ENCODE measurements at regions not wholly inside any gene's neighbourhood (a gene's known extent, or its start where the extent isn't known, plus 50 kb on each side); places are given as distances from the start of the nearest gene placed in this dataset.
A peak's percentile ranks its signal among the peaks of the same experiment; 100 is the strongest.
"Not testable (repeated sequence)": the region's sequence is repeated elsewhere in the genome, so short reads cannot be mapped to it uniquely, and the experiment has no call there.

DNA sequence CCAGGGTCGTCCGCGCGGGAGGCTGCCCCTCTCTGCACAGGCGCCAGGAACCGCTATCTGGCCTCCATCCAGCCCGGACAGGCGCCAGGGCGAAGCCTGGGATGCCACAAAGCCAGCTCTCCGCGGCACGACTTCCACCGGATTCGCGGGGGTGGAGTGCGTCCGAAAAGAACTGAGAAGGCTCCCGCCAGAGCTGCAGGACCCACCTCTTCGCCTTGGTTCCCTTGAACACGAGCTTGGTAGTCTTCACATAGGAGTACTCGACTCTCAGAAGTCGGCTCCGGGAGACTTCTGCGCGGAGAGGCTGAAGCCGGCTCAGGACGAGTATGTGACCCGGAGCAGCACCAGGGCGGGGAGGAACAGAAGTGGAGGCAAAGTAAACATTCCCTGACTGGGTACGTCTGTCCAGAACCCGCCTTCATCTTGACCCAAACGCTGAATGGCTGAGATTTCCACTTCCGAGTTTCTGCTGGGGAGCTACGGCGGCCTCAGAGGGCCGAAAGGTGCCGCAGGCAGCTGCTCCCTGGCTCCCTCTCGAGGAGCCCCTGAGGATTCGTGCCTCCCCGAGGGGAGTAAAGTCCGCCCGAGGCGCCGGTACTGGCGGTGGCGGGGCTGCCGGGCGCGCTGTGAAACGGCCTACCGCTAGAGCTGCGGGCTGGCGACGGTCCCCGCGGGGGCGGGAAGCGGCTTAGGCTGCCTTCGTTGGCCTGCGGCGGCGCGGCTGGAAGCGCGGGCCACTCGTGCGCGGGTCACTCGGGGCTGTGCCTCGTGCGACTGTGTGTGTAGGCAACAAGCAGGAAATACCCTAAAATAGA lies 2654.9 kb upstream of the DEFB115 start (continued):
- TF ChIP-seq TBX3 (IDR thresholded peaks at IDR 0.05; ENCODE audit: borderline replicate concordance) (peak; percentile 77), ZNF235 (CRISPR knock-in tag; IDR thresholded peaks at IDR 0.05; ENCODE audit: borderline replicate concordance) (peak; percentile 51; the same call in 1 of the 2 replicates), ELF1 (CRISPR knock-in tag; IDR thresholded peaks at IDR 0.05) (peak; percentile 98), ZNF782 (CRISPR knock-in tag; IDR thresholded peaks at IDR 0.05; ENCODE audit: borderline replicate concordance) (peak; percentile 36; the same call in 1 of the 2 replicates), PHF8 (CRISPR knock-in tag; IDR thresholded peaks at IDR 0.05) (peak; percentile 86), ZNF7 (CRISPR knock-in tag; IDR thresholded peaks at IDR 0.05) (0 out of 2 replicates have a peak, but pooled peaks have one; percentile 14), GABPA (IDR thresholded peaks at IDR 0.05; ENCODE audit: low read depth, low read length) (peak; percentile 60), GABPA (CRISPR knock-in tag; IDR thresholded peaks at IDR 0.05; ENCODE audit: low read depth) (peak; percentile 91), ZNF550 (CRISPR knock-in tag; IDR thresholded peaks at IDR 0.05; ENCODE audit: borderline replicate concordance) (0 out of 2 replicates have a peak, but pooled peaks have one; percentile 15), MYC (CRISPR knock-in tag; IDR thresholded peaks at IDR 0.05; ENCODE audit: borderline replicate concordance) (peak; percentile 89), MAFF (IDR thresholded peaks at IDR 0.05; ENCODE audit: low read depth, low read length) (peak; percentile 36; the same call in 1 of the 2 replicates), MXI1 (IDR thresholded peaks at IDR 0.05; ENCODE audit: borderline replicate concordance, low read depth, low read length) (peak; percentile 80; the same call in 1 of the 3 replicates), ZNF274 (CRISPR knock-in tag; IDR thresholded peaks at IDR 0.05) (peak; percentile 79), ZNF333 (CRISPR knock-in tag; IDR thresholded peaks at IDR 0.05; ENCODE audit: borderline replicate concordance) (peak; percentile 89), CREM (IDR thresholded peaks at IDR 0.05) (peak; percentile 69), PHF20 (CRISPR knock-in tag; IDR thresholded peaks at IDR 0.05) (peak; percentile 94), KAT8 (CRISPR knock-in tag; IDR thresholded peaks at IDR 0.05) (peak; percentile 99)
- TF ChIP-seq, protein P1, sequence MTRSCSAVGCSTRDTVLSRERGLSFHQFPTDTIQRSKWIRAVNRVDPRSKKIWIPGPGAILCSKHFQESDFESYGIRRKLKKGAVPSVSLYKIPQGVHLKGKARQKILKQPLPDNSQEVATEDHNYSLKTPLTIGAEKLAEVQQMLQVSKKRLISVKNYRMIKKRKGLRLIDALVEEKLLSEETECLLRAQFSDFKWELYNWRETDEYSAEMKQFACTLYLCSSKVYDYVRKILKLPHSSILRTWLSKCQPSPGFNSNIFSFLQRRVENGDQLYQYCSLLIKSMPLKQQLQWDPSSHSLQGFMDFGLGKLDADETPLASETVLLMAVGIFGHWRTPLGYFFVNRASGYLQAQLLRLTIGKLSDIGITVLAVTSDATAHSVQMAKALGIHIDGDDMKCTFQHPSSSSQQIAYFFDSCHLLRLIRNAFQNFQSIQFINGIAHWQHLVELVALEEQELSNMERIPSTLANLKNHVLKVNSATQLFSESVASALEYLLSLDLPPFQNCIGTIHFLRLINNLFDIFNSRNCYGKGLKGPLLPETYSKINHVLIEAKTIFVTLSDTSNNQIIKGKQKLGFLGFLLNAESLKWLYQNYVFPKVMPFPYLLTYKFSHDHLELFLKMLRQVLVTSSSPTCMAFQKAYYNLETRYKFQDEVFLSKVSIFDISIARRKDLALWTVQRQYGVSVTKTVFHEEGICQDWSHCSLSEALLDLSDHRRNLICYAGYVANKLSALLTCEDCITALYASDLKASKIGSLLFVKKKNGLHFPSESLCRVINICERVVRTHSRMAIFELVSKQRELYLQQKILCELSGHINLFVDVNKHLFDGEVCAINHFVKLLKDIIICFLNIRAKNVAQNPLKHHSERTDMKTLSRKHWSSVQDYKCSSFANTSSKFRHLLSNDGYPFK (CRISPR knock-in tag; IDR thresholded peaks at IDR 0.05; ENCODE audit: borderline replicate concordance), result peak; percentile 86; the same call in 1 of the 2 replicates
- TF ChIP-seq, protein P2, sequence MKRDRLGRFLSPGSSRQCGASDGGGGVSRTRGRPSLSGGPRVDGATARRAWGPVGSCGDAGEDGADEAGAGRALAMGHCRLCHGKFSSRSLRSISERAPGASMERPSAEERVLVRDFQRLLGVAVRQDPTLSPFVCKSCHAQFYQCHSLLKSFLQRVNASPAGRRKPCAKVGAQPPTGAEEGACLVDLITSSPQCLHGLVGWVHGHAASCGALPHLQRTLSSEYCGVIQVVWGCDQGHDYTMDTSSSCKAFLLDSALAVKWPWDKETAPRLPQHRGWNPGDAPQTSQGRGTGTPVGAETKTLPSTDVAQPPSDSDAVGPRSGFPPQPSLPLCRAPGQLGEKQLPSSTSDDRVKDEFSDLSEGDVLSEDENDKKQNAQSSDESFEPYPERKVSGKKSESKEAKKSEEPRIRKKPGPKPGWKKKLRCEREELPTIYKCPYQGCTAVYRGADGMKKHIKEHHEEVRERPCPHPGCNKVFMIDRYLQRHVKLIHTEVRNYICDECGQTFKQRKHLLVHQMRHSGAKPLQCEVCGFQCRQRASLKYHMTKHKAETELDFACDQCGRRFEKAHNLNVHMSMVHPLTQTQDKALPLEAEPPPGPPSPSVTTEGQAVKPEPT (CRISPR knock-in tag; IDR thresholded peaks at IDR 0.05; ENCODE audit: low read depth), result peak; percentile 6; the same call in 1 of the 2 replicates
- not testable (repeated sequence) for TF ChIP-seq CREM (CRISPR knock-in tag; IDR thresholded peaks at IDR 0.05)
- TF ChIP-seq, protein P3, sequence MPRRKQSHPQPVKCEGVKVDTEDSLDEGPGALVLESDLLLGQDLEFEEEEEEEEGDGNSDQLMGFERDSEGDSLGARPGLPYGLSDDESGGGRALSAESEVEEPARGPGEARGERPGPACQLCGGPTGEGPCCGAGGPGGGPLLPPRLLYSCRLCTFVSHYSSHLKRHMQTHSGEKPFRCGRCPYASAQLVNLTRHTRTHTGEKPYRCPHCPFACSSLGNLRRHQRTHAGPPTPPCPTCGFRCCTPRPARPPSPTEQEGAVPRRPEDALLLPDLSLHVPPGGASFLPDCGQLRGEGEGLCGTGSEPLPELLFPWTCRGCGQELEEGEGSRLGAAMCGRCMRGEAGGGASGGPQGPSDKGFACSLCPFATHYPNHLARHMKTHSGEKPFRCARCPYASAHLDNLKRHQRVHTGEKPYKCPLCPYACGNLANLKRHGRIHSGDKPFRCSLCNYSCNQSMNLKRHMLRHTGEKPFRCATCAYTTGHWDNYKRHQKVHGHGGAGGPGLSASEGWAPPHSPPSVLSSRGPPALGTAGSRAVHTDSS (CRISPR knock-in tag; conservative IDR thresholded peaks at IDR 0.05), result 0 out of 2 replicates have a peak, but pooled peaks have one; percentile 60
- TF ChIP-seq, protein P4, sequence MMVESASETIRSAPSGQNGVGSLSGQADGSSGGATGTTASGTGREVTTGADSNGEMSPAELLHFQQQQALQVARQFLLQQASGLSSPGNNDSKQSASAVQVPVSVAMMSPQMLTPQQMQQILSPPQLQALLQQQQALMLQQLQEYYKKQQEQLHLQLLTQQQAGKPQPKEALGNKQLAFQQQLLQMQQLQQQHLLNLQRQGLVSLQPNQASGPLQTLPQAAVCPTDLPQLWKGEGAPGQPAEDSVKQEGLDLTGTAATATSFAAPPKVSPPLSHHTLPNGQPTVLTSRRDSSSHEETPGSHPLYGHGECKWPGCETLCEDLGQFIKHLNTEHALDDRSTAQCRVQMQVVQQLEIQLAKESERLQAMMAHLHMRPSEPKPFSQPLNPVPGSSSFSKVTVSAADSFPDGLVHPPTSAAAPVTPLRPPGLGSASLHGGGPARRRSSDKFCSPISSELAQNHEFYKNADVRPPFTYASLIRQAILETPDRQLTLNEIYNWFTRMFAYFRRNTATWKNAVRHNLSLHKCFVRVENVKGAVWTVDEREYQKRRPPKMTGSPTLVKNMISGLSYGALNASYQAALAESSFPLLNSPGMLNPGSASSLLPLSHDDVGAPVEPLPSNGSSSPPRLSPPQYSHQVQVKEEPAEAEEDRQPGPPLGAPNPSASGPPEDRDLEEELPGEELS (CRISPR knock-in tag; IDR thresholded peaks at IDR 0.05), result peak; percentile 60

Data from HepG2 (cell line).